ENCODE measurements at regions not wholly inside any gene's neighbourhood (a gene's known extent, or its start where the extent isn't known, plus 50 kb on each side); places are given as distances from the start of the nearest gene placed in this dataset.

GRCh38 chr2:172282944-172283343, 144.4 kb upstream of the ITGA6 start:
- Histone ChIP-seq H4K20me1 (ENCODE audit: insufficient read depth, low read length) (no peaks in the 10 kb centered on the region), H3K9me3 (ENCODE audit: low read length) (no peaks in the 10 kb centered on the region), H3K4me1 (ENCODE audit: insufficient read depth, low read length, severe bottlenecking) (peaks cover 7% of the 10 kb centered on the region), H3F3A (ENCODE audit: insufficient read depth, low read length) (no peaks in the 10 kb centered on the region), H3K27me3 (ENCODE audit: insufficient read depth, low read length) (no peaks in the 10 kb centered on the region), H3K4me2 (ENCODE audit: low read length) (no peak overlapping the region), H3K36me3 (ENCODE audit: insufficient read depth, low read length) (no peaks in the 10 kb centered on the region), H3K9me2 (ENCODE audit: low read depth, low read length) (no peaks in the 10 kb centered on the region), H3K4me3 (ENCODE audit: low read depth, low read length, poor library complexity, severe bottlenecking) (no peak overlapping the region), H3K9ac (ENCODE audit: low read length) (no peak overlapping the region), H3K27ac (ENCODE audit: low read depth, low read length, poor library complexity, severe bottlenecking) (no peak overlapping the region), H3K79me2 (ENCODE audit: insufficient read depth, low read length) (no peaks in the 10 kb centered on the region), H2AFZ (ENCODE audit: low read length) (no peak overlapping the region)
- TF ChIP-seq EZH2 (IDR thresholded peaks at IDR 0.05; ENCODE audit: borderline replicate concordance, low read length) = no peak
- no peak for TF ChIP-seq CTCF (IDR thresholded peaks at IDR 0.05; ENCODE audit: low read length)

- Histone ChIP-seq H3K27me3 (ENCODE audit: insufficient read depth, low read length) (no peaks in the 10 kb centered on the region), H3K79me2 (ENCODE audit: insufficient read depth, low read length) (no peaks in the 10 kb centered on the region), H2AFZ (ENCODE audit: low read length) (no peak overlapping the region), H3K9me2 (ENCODE audit: low read depth, low read length) (no peaks in the 10 kb centered on the region), H3K4me3 (ENCODE audit: low read depth, low read length, poor library complexity, severe bottlenecking) (no peak overlapping the region), H3K36me3 (ENCODE audit: insufficient read depth, low read length) (no peaks in the 10 kb centered on the region), H3F3A (ENCODE audit: insufficient read depth, low read length) (no peaks in the 10 kb centered on the region), H3K4me2 (ENCODE audit: low read length) (no peak overlapping the region), H3K9me3 (ENCODE audit: low read length) (no peaks in the 10 kb centered on the region), H3K9ac (ENCODE audit: low read length) (no peak overlapping the region), H3K4me1 (ENCODE audit: insufficient read depth, low read length, severe bottlenecking) (peaks cover 7% of the 10 kb centered on the region), H3K27ac (ENCODE audit: low read depth, low read length, poor library complexity, severe bottlenecking) (no peak overlapping the region), H4K20me1 (ENCODE audit: insufficient read depth, low read length) (no peaks in the 10 kb centered on the region)
- TF ChIP-seq CTCF (IDR thresholded peaks at IDR 0.05; ENCODE audit: low read length) = no peak
- no peak for TF ChIP-seq EZH2 (IDR thresholded peaks at IDR 0.05; ENCODE audit: borderline replicate concordance, low read length)
These were observed 143.9 kb upstream of the ITGA6 start for GRCh38 chr2:172283476-172283875.

- H3K4me1 ChIP-seq (ENCODE audit: insufficient read depth, low read length, severe bottlenecking) = peaks cover 7% of the 10 kb centered on the region
- no peaks in the 10 kb centered on the region for H3K9me2 ChIP-seq (ENCODE audit: low read depth, low read length)
- H3K27ac ChIP-seq (ENCODE audit: low read depth, low read length, poor library complexity, severe bottlenecking) = no peak overlapping the region
- no peaks in the 10 kb centered on the region for H3F3A ChIP-seq (ENCODE audit: insufficient read depth, low read length)
- no peaks in the 10 kb centered on the region for H3K9me3 ChIP-seq (ENCODE audit: low read length)
- no peaks in the 10 kb centered on the region for H4K20me1 ChIP-seq (ENCODE audit: insufficient read depth, low read length)
- no peaks in the 10 kb centered on the region for H3K36me3 ChIP-seq (ENCODE audit: insufficient read depth, low read length)
- no peak overlapping the region for H3K4me2 ChIP-seq (ENCODE audit: low read length)
- H3K4me3 ChIP-seq (ENCODE audit: low read depth, low read length, poor library complexity, severe bottlenecking) = no peak overlapping the region
- no peaks in the 10 kb centered on the region for H3K79me2 ChIP-seq (ENCODE audit: insufficient read depth, low read length)
- no peak overlapping the region for H2AFZ ChIP-seq (ENCODE audit: low read length)
- no peaks in the 10 kb centered on the region for H3K27me3 ChIP-seq (ENCODE audit: insufficient read depth, low read length)
- TF ChIP-seq EZH2 (IDR thresholded peaks at IDR 0.05; ENCODE audit: borderline replicate concordance, low read length) = no peak
- no peak for TF ChIP-seq CTCF (IDR thresholded peaks at IDR 0.05; ENCODE audit: low read length)
- H3K9ac ChIP-seq (ENCODE audit: low read length) = no peak overlapping the region
These were observed 143.2 kb upstream of the ITGA6 start for GRCh38 chr2:172284209-172284608.

Measured in OCI-LY1 (cell line).